GM19455 (cell line): ENCODE measurements at regions not wholly inside any gene's neighbourhood (a gene's known extent, or its start where the extent isn't known, plus 50 kb on each side); places are given as distances from the start of the nearest gene placed in this dataset.

Source experiments
- ATAC-seq: cut with Tn5 transposase; IDR thresholded peaks from one replicate; pipeline ENCODE4 v1.9.1; 2021; ENCODE audit not compliant: unreplicated experiment

DNA sequence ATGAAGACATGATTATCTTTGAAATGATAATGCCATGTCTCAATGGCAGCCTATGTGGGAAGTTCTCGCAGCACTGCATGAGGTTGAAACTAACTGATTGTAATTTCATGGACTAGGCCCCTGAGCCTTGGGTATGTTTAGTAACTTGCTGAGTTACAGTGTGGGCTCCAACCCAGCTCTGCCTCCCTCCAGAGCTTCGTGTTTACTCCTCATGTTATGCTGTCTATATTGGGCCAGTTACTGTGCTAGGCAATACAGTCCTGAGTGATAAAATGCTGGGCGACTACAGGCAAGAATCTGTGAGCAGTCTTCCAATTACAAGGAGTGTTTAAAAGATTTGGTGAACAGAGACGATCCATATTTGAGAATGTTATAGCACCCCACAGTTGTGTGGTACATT, 530.1 kb upstream of the CDH2 start:
- no peak for ATAC-seq

DNA sequence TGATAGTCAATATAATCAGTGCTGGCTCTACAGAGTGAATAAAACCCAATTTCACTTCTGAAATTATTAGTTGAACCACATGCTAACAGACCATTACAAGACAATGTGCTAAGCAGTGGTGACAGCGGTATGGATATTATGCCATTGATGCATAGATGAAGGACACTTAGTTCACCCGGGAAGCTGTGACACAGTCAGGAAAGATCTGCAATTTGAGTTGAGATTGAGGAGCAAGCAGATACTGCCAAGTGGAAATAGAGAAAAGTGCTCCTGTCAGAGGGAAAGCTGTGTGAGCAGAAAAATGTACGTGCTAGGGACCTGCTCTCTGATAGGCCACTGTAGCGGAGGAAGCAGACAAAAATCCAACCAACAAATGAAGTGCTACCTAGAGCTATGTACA, 529.5 kb upstream of the CDH2 start:
- no peak for ATAC-seq

DNA sequence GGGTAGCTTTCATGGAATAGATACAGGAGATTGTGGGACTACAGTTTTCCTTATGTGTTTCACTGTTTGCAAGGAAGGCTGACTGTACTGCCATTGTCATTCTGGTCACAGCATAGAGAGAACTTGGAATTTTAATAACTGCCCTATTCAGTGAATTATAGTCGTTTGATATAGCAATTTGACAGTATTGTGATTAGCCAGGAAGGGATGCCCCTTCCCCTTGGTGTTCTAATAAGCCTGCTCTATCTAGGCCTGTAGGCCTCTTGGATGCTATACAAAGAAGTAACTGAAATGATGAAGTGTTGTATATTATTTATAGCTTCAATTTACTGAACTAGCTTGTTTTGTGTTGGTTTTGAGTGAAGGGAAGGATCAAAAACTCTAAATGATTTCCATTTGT, 528.6 kb upstream of the CDH2 start:
- no peak for ATAC-seq

DNA sequence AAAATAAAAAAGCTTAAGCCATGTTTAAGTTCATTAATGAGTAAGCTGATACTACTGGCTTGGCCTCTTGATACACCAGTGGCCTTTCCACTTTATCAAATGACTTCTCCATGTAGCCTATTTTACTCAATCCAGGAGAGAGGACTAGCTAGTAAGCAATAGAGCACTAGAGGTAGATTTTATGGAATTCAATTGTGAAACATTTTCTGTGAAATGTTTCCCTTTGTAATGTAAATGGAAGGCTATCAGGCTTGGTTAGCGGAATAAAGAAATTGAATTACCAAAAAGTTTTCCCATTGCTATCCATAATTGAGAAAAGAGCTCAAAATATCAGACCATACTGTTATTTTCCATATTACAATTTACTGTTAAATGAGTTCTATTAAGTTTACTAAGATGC, 515.4 kb upstream of the CDH2 start:
- ATAC-seq = no peak

DNA sequence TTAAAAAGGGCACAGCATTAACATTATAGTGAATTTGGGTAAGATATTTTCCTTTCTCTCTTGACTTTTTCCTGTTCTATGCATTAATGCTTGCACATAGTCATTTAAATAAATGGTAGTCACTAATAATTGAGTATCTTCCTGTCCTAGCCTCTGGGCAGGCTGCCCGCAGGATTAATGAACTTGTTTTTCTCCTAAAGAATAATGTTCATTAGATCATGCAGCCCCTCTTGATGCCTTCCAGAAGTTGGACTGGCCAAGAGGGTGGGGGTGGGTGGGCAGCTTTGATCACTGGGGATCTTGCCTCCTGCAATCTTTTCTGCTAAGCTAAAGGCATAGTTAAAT, 514.5 kb upstream of the CDH2 start:
- no peak for ATAC-seq

DNA sequence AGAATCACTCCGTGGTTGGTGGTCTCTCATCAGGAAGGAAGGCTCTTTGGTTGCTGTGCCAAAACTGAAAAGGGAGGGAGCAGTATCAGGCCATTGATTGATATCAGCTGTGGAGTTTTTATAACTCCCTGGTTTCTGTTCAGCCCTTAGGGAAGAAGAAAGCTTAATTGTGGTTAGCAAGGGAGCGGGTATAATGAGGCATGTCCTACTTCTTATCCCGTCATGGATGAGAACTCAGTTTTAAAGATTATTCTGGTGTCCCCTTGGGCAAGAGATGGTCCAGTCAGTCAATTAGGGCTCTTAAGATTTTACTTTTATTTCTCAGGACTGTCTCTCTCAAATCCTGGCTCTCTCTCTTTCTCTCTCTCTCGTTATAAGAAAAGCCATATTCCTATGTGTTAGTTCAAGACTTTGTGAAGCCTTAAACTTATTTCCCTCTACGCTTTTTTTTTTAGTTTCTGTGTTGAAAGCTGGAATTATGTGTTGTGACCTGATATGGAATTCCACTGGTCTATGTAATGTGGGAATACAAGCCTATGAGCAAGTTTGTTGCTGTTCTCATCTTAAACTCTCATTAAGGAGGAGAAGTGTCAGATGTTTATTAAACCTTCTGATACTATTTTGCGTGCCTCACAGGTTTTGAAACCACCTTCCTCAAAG, 514.0 kb upstream of the CDH2 start:
- ATAC-seq = no peak

DNA sequence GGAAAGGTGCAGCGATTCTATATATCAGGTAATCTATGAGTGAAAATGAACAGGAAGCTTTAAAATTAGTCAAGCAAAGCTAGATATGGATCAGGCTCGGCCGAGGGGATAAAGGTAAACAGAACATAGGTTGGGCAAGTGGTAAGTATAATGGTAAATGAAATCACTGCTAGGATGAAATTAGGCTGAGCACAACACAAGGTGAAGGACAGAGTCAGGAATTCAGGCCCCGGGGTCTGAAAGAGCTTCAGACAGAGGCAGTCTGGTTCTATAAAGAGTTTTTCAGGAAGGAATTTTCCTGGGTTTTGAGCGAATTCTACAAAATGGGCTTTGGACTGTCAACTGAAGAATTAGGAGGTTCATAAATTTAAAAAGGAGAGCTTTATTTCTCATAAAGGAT, 513.2 kb upstream of the CDH2 start:
- no peak for ATAC-seq

DNA sequence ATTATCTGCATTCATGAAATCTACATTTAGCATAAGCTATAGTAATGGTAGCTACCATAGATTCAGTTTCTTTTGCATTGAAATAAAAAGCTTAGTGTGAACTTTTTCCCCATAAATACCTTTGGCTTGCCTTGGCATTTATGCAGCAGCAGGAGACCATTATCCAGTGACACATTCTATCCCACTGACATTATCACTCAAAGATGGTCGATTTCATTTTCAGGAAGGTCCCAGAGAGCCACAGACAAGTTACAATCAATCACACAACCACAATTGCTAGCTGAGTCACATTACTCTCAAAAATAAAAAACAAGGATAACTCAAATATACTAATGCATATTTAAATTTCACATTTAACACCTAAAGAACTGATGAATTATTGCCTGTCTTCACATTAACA, 512.7 kb upstream of the CDH2 start:
- no peak for ATAC-seq

DNA sequence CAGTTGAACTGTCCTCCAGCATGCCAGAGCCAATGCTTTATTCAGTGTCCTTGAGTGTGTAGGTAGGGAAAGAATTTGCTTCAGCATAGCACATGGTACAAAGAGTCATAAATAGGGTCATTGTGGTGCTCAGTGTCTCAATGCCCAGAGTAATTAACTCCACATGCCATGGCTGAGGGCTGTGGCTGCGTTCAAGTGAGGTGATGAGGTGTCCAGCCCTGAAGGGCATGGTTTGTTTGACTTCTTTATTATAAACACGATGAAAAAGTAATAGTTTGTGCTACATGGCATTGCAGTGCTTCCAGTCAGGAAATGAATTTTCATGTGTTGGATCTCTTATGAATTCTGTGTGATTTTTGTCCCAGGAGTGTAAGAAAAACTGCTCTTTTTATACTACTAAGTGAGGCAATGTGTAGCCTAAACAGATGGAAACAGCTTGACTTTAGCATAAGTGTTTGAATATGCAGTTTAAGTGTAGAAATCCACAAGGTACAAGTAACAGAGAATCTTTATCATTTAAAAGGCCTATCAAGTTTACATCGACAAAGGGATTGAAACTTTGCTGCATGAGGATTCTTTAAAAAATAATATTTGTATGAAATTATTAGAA, 507.9 kb upstream of the CDH2 start:
- ATAC-seq = no peak

DNA sequence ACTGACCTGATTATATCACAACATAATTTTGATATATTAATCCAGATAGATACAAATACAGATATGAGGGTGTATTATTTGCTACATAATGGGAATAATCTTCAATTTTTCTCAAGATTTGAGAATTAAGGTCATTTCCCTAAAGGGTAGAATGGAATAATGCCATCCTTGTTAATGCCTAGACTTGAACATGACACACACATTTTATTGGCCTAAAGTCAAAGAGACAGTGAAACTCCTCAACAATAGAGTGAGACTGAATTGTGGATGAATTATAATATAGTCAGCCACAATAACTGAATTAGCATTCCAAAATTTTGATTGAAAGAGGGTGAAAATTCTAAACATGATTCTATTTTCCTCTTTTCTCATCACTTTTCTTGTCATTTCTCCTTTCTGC, 506.0 kb upstream of the CDH2 start:
- ATAC-seq = no peak

DNA sequence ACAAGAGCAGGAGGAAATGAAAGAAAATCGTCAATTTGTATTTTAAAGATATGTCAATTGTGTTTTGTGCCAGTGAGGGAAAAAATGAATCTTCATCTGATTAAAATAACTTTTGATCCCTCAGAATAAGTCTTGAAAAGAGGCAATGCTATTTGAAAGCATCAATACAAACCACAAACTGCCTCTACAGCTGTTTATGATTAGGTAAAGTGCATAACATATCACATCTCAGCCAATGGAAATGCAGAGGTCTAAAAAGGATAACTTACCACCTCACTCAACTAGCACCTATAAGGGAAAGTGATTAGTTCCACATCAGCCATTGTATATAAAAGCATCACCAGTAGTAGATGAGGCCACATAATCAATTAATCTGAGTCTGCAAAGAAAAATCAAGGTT, 492.2 kb upstream of the CDH2 start:
- no peak for ATAC-seq

DNA sequence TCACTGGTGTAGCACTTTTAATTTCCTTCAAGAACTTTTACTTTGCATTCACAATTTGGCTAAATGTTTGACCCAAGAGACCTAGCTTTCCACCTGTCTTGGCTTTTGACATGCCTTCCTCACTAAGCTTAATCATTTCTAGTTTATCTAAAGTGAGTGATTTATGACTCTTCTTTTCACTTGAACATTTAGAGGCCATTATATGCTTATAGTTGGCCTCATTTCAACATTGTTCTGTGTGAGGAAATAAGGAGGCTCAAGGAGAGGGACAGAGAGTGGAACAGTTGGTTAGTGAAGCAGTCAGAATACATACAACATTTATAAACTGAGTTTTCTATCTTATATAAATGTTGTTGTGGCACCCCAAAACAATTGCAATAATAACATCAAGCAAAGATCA, 489.3 kb upstream of the CDH2 start:
- no peak for ATAC-seq

DNA sequence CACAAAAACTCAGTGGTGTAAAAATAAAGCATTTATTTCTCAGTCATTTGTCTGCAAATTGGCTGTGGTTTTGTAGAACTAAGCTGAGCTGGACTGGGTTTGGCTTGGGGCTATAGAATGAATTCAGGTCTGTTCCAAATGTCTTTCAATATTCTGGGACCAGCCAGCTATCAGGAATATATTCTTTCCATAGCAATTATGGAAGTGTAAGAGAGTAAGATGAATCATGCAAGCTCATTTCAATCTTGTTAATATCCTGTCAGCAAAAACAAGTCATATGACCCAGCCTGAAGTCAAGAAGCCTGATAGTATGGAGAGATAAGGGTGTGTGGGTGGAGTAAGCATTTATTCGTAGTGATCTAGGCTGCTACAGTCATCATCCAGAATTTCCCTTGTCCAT, 481.0 kb upstream of the CDH2 start:
- no peak for ATAC-seq

DNA sequence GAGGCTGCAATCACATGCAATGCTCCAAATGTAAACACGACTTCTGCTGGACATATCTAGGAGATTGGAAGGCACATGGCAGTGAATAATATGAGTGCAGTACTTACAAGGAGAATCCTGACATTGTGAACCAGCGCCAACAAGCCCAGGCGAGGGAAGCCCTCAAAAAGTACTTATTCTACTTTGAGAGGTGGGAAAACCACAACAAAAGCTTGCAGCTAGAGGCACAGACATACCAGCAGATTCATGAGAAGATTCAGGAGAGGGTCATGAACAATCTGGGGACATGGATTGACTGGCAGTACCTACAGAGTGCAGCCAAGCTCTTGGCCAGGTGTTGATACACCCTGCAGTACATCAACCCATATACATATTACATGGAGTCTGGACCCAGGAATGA, 475.7 kb upstream of the CDH2 start:
- no peak for ATAC-seq

DNA sequence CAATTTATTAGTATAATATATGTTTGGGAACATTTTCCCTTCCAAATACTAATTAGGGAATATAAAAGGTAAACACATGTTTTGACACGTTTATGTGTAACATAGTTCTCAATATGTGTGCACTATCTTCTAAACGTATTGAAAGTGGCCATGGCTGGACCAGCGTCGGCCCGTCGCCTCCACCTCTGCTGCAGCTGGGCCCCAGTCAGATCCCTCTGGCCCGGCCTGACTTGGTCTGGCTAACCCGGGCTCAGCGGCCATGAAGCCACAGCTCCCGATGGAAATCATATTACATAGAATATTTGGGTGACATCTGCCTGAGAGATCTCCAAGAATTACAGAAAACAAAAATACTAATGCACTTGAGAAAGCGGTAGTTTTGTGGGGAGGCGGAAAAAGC, 474.4 kb upstream of the CDH2 start:
- no peak for ATAC-seq

DNA sequence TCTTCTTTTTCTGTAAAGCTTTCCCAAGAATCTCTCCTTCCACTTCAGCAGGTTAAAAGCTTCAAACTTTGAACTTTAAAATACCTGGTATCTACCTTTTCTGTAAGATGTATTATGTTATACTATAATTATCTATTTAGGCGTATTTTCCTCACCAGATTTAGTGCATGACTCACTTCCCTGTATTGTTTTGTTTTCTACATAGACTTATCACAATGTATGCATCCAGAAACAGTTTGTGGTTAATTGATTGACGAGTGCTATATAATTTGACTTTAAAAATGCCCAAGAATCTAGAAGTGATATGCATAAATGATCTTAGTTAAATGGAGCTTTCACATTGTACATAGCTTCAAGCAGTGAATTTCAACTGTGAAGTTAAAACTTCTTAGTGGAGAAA, 473.9 kb upstream of the CDH2 start:
- no peak for ATAC-seq

DNA sequence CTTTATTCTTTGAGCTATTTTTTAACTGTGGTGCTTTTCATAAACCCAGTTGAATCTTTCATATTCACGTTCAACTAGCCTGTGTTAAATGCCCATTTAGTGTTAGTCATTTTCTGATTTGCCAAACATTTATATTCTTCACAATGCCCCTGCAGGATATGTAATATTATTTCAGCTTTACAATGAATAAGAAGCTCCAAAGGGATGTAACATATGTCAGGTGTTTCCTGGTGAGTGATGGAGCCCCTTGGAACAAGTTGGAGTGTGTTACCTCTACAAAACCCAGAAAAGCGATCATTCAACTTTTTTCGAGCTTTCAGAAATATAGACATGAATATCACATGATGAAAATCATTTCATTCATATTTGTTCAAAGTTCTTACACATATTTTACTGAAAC, 471.0 kb upstream of the CDH2 start:
- no peak for ATAC-seq

DNA sequence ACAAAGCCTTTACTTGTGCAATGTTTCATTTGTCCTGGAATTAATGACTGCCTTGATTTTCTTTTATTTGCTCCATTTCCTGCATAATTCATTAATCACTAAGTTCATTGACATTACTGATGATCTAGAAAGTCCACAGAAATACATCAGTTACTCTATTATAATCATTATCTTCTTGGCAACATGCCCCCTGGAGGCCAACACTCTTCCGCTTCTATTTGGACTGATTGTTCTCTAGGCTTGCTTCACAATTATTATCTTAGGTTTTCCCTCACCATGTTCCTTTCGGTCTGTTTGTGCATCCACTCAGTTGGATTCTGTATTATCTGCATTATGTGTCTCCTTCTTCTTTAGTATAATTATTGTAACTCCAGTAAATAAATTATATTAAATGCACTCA, 461.0 kb upstream of the CDH2 start:
- no peak for ATAC-seq

DNA sequence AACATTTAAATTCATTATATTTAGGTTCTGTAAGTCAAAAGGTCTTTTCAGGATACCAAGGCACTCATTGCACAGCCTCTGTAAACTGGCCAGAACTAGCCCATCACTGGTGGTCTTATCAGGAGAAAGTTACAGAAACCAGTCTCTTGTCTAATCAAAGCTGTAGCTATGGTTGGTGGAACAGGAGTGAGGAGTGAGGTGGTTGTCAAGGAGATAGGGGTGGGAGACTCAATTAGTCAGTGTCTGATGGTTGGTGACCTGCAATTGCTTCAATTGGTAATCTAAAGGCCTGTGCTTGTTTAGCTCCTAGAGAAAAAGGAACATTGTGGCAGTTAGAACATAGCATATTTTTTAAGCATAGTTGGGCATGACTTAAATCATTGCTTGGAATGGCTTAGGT, 458.6 kb upstream of the CDH2 start:
- no peak for ATAC-seq

DNA sequence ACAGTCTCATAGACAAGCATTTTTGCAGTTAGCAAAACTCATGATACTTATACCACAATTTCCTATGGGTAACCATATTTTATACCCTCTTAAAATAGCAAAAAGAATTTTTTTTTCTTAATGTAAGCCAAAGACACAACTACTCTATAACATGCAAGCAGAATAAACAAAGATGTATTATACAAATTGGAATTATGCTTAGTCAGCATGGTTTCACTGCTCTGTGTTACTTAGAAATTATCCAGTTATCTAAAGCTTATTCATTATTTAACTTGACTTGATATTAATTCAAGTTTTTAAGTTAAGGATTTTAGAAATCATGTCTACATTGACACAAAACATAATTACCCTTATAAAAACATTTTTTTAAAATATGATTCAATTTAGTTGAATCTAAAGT, 449.8 kb upstream of the CDH2 start:
- no peak for ATAC-seq

DNA sequence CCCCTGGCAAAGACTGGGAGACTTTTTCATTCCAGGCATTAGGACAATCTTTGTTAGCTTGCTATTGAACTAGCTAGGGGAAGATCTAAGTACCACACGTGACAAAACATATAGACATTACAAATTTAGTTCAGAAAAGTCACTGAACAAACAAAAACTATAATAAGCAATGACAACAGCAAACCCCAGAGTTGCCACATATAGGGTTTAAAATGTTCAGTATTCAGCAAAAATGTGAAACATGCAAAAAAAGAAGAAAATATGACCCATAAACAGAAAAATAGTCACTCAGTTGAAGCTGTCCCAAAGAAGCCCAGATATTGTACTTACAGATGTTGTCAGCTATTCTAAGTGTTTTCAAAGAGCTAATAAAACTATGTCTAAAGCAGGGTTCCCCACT, 431.1 kb upstream of the CDH2 start:
- ATAC-seq = no peak

DNA sequence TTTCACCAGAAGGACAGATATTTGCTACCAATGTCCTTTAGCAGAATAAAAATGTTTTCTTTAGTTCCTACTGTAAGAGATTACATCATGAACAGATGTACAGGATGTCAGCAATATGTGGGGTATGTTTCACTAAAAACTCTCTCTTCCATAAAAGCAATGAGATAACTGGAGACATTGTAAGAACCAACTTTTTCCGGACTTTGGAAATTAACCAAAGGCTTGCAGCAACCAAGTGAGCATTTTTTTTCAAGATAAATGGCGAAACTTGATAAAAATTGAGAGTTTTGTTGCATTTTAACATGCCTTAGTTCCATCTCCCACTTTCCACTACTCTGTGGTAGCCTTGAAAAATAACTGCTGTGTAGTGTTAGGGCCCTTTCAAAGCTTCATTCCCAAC, 429.8 kb upstream of the CDH2 start:
- no peak for ATAC-seq

DNA sequence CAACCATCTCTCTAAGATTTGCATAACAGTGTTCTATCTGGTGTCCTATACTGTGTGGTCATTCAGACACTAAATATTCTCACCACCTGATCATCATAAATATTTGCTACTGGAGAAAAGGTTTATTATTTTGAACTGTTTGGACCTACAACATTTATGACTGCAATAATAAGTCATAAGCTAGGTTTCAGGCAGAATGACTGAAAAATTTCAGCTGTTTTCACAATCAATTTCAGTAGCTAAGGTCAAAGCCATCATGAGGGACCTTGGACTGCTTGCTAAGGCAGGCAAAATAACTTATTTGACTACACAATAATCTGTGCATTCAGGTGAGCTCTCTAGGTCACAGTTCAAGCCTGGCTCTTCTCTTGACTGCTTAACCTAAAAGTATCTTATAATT, 425.5 kb upstream of the CDH2 start:
- ATAC-seq = no peak

DNA sequence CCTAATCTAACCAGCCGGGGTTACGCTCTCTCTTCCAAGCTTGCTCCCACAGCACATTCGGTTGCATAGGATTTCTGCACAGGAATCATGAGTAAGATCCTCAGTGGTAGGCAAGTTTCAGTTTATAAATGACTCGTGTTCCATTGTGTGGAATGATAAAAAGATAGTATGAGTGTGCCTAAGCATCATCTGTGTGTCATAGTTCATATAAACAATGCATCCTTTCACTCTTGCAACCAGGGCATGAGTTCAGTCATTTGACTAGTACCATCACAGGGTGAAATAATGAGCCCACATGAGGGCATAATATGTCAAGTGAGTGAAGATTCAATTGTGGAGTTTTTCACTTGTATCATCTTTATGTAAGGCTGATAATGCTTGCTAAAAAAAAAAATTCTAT, 417.1 kb upstream of the CDH2 start:
- ATAC-seq = no peak
